ENCODE measurements at regions not wholly inside any gene's neighbourhood (a gene's known extent, or its start where the extent isn't known, plus 50 kb on each side); places are given as distances from the start of the nearest gene placed in this dataset.

DNA sequence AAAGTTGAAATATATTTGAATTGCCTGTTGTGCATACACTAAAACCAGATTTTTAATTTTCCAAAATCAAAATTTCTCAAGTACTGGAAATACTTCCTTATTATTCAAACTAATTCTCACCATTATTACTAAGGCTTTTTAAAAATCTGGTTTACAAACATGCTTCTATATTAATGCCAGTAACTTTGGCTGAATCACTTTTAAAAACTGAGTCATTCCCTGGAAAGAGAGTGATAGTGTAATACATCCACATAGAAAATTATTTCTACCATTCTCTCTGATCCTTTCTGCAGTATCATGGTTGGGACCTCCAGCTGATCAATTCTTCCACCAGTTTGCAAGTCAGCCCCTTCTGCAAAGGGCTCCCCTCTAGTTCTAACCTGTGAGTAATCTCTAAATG lies 165.3 kb upstream of the FAM241A start:
- no peak overlapping the region for H4K5ac ChIP-seq (ENCODE audit: low read depth, low read length)
- no peak overlapping the region for H2BK5ac ChIP-seq (ENCODE audit: low read depth, low read length, poor library complexity, severe bottlenecking)
- no peak overlapping the region for H2BK20ac ChIP-seq (ENCODE audit: low read depth, low read length)
- H4K8ac ChIP-seq (ENCODE audit: low read depth in 2 of 2, low read length in 2 of 2), result no peak overlapping the region
- H3K27ac ChIP-seq (ENCODE audit: insufficient read depth, low read length), result no peak overlapping the region
- no peak overlapping the region for H2AK9ac ChIP-seq (replicated peaks; ENCODE audit: low read depth, low read length, poor library complexity)
- no peak overlapping the region for H2AFZ ChIP-seq (replicated peaks; ENCODE audit: low read length, poor library complexity)
- no peaks in the 10 kb centered on the region for H3K4me1 ChIP-seq (ENCODE audit: control insufficient read depth, insufficient read depth, low read length)
- no peak overlapping the region for H2AK5ac ChIP-seq (ENCODE audit: low read depth, low read length)
- dilution Hi-C loops (cut with HindIII; ENCODE audit: low sequenced_read_pairs, unreplicated experiment), result no loop called here
- intact Hi-C loops (cut with micrococcal nuclease), result no loop called here
- no peaks in the 10 kb centered on the region for H3K27me3 ChIP-seq (ENCODE audit: control insufficient read depth, insufficient read depth, low read length)
- no peaks in the 10 kb centered on the region for H3K9me3 ChIP-seq (ENCODE audit: control insufficient read depth, insufficient read depth, low read length)
- no peak overlapping the region for H3K23ac ChIP-seq (ENCODE audit: low read depth, low read length)
- no peaks in the 10 kb centered on the region for H4K20me1 ChIP-seq (ENCODE audit: insufficient read depth, low read length)
- no peak overlapping the region for H4K91ac ChIP-seq (ENCODE audit: insufficient read depth, low read depth, low read length)
- H3K36me3 ChIP-seq (ENCODE audit: control insufficient read depth, insufficient read depth, low read length), result no peaks in the 10 kb centered on the region
- no peak overlapping the region for H3K9ac ChIP-seq (ENCODE audit: low read depth, low read length)
- H3K79me1 ChIP-seq (ENCODE audit: low read depth in 1 of 2, low read length in 2 of 2), result no peaks in the 10 kb centered on the region
- DNase-seq (no peak), ATAC-seq (ENCODE audit: low read depth) (no peak)
- no peak overlapping the region for H3K4me3 ChIP-seq (ENCODE audit: insufficient read depth, low read depth, low read length)
- in situ Hi-C loops (cut with MboI; ENCODE audit: low sequenced_read_pairs), result no loop called here
- H3K14ac ChIP-seq (replicated peaks; ENCODE audit: low read depth, low read length), result no peak overlapping the region
- H3K9me1 ChIP-seq (ENCODE audit: insufficient read depth, low read length), result no peaks in the 10 kb centered on the region
- CTCF ChIA-PET, result no interaction called here
- H2BK15ac ChIP-seq (ENCODE audit: low read depth, low read length), result no peak overlapping the region
- POLR2A ChIA-PET (ENCODE audit: unreplicated experiment), result no interaction called here
- TF ChIP-seq CTCF (conservative IDR thresholded peaks at IDR 0.05; ENCODE audit: low read depth, low read length), result no peak
- no peak for TF ChIP-seq MXI1 (IDR thresholded peaks at IDR 0.05; ENCODE audit: borderline replicate concordance, low read depth, low read length)
- no peak for TF ChIP-seq RAD21 (IDR thresholded peaks at IDR 0.05; ENCODE audit: low read length)
- TF ChIP-seq NFE2L2 (IDR thresholded peaks at IDR 0.05; ENCODE audit: low read depth, low read length), result no peak
- TF ChIP-seq MAZ (IDR thresholded peaks at IDR 0.05; ENCODE audit: borderline replicate concordance, low read depth, low read length), result no peak
- TF ChIP-seq CHD1 (IDR thresholded peaks at IDR 0.05; ENCODE audit: low read depth, low read length), result no peak
- no peak for TF ChIP-seq RCOR1 (IDR thresholded peaks at IDR 0.05; ENCODE audit: insufficient replicate concordance, low read length)
- no peak for TF ChIP-seq FOS (IDR thresholded peaks at IDR 0.05; ENCODE audit: low read depth, low read length)
- TF ChIP-seq, protein P1, sequence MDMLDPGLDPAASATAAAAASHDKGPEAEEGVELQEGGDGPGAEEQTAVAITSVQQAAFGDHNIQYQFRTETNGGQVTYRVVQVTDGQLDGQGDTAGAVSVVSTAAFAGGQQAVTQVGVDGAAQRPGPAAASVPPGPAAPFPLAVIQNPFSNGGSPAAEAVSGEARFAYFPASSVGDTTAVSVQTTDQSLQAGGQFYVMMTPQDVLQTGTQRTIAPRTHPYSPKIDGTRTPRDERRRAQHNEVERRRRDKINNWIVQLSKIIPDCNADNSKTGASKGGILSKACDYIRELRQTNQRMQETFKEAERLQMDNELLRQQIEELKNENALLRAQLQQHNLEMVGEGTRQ (IDR thresholded peaks at IDR 0.05; ENCODE audit: low read depth, low read length), result no peak
- TF ChIP-seq BHLHE40 (IDR thresholded peaks at IDR 0.05; ENCODE audit: low read depth, low read length), result no peak
- no peak for TF ChIP-seq SMC3 (IDR thresholded peaks at IDR 0.05; ENCODE audit: low read depth, low read length)
- no peak for TF ChIP-seq ELK1 (IDR thresholded peaks at IDR 0.05; ENCODE audit: borderline replicate concordance, low read depth, low read length)
- TF ChIP-seq RFX5 (IDR thresholded peaks at IDR 0.05; ENCODE audit: low read depth, low read length), result no peak
- no peak for TF ChIP-seq MAFK (IDR thresholded peaks at IDR 0.05; ENCODE audit: low read depth, low read length)
- TF ChIP-seq POLR2A (IDR thresholded peaks at IDR 0.05; ENCODE audit: low read depth, low read length), result no peak
- no peak for TF ChIP-seq CEBPB (IDR thresholded peaks at IDR 0.05; ENCODE audit: low read depth, low read length)
- H3K4ac ChIP-seq (ENCODE audit: low read depth, low read length), result no peak overlapping the region
- no peak overlapping the region for H3K18ac ChIP-seq (ENCODE audit: low read depth, low read length)
- H3K56ac ChIP-seq (ENCODE audit: extremely low read depth, insufficient read depth, low read length), result no peak overlapping the region
- BruUV-seq (replicated peaks), result no TSS peak
- H3K4me2 ChIP-seq (ENCODE audit: low read depth, low read length), result no peak overlapping the region
- no peak overlapping the region for H2BK120ac ChIP-seq (ENCODE audit: low read depth, low read length)

Measured in IMR-90 (cell line).